HL-60 (cell line): ENCODE measurements at regions not wholly inside any gene's neighbourhood (a gene's known extent, or its start where the extent isn't known, plus 50 kb on each side); places are given as distances from the start of the nearest gene placed in this dataset.

ENCODE experiments used
- TF ChIP-seq, protein P1 (sequence below): IDR thresholded peaks from one replicate; pipeline ENCODE4 v1.5.1; 2011; ENCODE audit warnings: low read length, control low read depth, inconsistent platforms; ENCODE audit not compliant: insufficient read depth
- TF ChIP-seq, protein P2 (sequence below): IDR thresholded peaks from 2 replicates; pipeline ENCODE4 v1.6.1; 2012; ENCODE audit warnings: low read depth; ENCODE audit not compliant: insufficient replicate concordance

DNA sequence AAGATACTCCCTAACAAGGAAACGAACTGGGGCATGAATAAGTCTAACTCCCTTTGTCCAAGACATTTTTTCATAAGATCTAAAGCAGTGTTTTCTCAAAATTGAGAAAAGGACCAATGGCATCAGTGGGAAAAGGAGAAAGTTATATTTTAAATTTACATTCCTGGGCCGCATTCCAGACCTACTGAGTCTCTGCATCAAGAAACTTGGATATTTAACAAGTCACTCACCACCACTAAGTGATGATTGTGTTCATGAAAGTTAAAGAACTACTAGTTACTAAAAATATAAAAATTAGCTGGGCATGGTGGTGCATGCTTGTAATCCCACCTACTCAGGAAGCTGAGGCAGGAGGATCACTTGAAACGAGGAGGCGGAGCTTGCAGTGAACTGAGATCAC is 149.6 kb upstream of the MEOX2 start:
- TF ChIP-seq, protein P1, sequence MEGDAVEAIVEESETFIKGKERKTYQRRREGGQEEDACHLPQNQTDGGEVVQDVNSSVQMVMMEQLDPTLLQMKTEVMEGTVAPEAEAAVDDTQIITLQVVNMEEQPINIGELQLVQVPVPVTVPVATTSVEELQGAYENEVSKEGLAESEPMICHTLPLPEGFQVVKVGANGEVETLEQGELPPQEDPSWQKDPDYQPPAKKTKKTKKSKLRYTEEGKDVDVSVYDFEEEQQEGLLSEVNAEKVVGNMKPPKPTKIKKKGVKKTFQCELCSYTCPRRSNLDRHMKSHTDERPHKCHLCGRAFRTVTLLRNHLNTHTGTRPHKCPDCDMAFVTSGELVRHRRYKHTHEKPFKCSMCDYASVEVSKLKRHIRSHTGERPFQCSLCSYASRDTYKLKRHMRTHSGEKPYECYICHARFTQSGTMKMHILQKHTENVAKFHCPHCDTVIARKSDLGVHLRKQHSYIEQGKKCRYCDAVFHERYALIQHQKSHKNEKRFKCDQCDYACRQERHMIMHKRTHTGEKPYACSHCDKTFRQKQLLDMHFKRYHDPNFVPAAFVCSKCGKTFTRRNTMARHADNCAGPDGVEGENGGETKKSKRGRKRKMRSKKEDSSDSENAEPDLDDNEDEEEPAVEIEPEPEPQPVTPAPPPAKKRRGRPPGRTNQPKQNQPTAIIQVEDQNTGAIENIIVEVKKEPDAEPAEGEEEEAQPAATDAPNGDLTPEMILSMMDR = no peak
- TF ChIP-seq, protein P2, sequence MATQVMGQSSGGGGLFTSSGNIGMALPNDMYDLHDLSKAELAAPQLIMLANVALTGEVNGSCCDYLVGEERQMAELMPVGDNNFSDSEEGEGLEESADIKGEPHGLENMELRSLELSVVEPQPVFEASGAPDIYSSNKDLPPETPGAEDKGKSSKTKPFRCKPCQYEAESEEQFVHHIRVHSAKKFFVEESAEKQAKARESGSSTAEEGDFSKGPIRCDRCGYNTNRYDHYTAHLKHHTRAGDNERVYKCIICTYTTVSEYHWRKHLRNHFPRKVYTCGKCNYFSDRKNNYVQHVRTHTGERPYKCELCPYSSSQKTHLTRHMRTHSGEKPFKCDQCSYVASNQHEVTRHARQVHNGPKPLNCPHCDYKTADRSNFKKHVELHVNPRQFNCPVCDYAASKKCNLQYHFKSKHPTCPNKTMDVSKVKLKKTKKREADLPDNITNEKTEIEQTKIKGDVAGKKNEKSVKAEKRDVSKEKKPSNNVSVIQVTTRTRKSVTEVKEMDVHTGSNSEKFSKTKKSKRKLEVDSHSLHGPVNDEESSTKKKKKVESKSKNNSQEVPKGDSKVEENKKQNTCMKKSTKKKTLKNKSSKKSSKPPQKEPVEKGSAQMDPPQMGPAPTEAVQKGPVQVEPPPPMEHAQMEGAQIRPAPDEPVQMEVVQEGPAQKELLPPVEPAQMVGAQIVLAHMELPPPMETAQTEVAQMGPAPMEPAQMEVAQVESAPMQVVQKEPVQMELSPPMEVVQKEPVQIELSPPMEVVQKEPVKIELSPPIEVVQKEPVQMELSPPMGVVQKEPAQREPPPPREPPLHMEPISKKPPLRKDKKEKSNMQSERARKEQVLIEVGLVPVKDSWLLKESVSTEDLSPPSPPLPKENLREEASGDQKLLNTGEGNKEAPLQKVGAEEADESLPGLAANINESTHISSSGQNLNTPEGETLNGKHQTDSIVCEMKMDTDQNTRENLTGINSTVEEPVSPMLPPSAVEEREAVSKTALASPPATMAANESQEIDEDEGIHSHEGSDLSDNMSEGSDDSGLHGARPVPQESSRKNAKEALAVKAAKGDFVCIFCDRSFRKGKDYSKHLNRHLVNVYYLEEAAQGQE = no peak
